Coronary artery (tissue), 2 donors: ENCODE measurements at regions not wholly inside any gene's neighbourhood (a gene's known extent, or its start where the extent isn't known, plus 50 kb on each side); places are given as distances from the start of the nearest gene placed in this dataset.

ENCODE experiments used
- DNase-seq: peaks from one replicate; pipeline ENCODE4 v3.0.0-alpha.2; 2017; ENCODE audit warnings: low spot score
- H3K27ac ChIP-seq, 2 donors: fragments of 200-600 bp; sonication (generic); one replicate each; pipeline ENCODE4 v1.5.1; 2016 to 2019
- H3K4me3 ChIP-seq: fragments of 200-600 bp; sonication (generic); 2 replicates; pipeline ENCODE4 v1.5.1; 2016; ENCODE audit warnings: mild to moderate bottlenecking, moderate library complexity
- TF ChIP-seq, protein P1 (sequence below): fragments of 200-600 bp; sonication (generic); IDR thresholded peaks from one replicate; pipeline ENCODE4 v1.5.1; 2019; ENCODE audit warnings: antibody characterized with exemption

DNA sequence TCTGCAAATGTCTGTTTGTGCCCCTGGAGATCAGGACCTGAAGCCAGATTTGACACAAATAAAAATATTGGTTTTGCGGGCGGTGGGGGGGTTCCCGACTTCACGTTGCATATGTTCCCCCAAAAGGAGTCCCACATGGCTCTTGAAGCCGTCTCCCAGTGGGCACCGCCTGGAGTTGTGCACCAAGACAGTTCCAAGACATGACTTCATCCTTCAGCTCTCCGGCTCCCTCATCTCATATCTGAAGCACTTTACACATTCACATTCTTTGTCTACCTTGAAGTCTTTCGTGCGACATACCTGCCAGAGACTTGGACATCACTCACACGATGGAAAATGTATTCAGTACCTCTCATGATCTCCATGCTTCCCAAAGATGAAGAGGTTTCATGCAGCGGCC is 362.8 kb upstream of the FOXK1 start:
- no peak for DNase-seq
- TF ChIP-seq, protein P1, sequence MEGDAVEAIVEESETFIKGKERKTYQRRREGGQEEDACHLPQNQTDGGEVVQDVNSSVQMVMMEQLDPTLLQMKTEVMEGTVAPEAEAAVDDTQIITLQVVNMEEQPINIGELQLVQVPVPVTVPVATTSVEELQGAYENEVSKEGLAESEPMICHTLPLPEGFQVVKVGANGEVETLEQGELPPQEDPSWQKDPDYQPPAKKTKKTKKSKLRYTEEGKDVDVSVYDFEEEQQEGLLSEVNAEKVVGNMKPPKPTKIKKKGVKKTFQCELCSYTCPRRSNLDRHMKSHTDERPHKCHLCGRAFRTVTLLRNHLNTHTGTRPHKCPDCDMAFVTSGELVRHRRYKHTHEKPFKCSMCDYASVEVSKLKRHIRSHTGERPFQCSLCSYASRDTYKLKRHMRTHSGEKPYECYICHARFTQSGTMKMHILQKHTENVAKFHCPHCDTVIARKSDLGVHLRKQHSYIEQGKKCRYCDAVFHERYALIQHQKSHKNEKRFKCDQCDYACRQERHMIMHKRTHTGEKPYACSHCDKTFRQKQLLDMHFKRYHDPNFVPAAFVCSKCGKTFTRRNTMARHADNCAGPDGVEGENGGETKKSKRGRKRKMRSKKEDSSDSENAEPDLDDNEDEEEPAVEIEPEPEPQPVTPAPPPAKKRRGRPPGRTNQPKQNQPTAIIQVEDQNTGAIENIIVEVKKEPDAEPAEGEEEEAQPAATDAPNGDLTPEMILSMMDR, result no peak
- Histone ChIP-seq H3K27ac (no peak overlapping the region), H3K4me3 (no peak overlapping the region)

DNA sequence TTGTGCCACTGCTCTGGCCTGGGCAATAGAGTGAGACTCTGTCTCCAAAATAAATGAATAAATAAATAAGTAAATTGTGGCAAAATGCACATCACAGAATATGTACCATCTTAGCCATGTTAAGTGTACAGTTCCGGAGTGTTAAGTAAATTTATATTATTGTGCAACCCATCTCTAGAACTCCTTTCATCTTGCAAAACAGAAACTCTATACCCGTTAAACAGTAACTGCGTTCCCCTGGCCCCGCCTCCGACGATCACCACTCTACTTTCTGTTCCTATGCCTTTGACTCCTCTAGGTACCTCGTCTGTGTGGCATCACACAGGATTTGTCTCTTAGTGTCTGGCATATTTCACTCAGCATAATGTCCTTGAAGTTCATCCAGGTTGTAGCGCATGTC is 356.4 kb upstream of the FOXK1 start:
- no peak overlapping the region for H3K27ac ChIP-seq

DNA sequence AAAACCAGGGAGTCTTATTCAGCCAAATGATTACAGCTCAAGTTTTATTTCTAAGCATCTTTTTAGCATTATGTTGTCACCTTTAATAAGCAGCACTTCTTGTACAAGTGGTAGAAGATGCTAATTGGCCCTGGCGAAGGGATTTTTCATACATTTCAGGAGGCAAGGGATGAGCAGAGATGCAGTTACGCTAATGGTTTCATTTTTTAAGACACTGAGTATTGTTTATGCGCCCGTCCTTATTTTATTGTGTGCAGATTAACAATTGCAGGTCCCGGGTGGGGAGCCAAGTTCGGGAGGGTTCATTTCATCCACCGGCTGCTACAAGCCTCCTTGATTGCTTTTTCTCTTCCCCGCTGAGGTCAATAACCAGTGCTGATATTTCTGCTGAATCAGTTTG is 350.4 kb upstream of the FOXK1 start:
- TF ChIP-seq, protein P1, result no peak
- no peak overlapping the region for H3K27ac ChIP-seq
- DNase-seq, result no peak
- H3K4me3 ChIP-seq, result no peak overlapping the region

More for the DNA sequence above, 356.4 kb upstream of the FOXK1 start:
- TF ChIP-seq, protein P1, result no peak
- no peak for DNase-seq
- H3K4me3 ChIP-seq, result no peak overlapping the region

DNA sequence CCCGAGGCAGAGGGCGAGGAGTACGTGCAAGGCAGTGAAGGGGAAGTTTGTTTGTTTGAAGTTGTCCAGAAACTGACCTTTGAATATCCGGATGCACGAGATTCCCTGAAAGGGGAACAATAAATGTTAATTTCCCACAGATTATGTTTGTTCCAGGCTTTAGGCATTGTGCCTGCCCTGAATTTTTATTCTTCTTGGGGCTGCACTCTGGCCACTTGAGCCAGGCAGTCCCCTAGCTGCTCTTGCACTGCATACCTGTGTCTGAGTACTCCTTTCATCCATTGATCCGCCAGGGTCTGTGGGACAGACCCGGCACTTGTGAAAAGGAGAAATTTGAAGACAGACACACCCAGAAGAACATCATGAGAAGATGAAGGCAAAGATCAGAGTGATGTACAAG is 343.5 kb upstream of the FOXK1 start:
- TF ChIP-seq, protein P1, result no peak
- no peak overlapping the region for H3K4me3 ChIP-seq
- no peak overlapping the region for H3K27ac ChIP-seq
- no peak for DNase-seq

DNA sequence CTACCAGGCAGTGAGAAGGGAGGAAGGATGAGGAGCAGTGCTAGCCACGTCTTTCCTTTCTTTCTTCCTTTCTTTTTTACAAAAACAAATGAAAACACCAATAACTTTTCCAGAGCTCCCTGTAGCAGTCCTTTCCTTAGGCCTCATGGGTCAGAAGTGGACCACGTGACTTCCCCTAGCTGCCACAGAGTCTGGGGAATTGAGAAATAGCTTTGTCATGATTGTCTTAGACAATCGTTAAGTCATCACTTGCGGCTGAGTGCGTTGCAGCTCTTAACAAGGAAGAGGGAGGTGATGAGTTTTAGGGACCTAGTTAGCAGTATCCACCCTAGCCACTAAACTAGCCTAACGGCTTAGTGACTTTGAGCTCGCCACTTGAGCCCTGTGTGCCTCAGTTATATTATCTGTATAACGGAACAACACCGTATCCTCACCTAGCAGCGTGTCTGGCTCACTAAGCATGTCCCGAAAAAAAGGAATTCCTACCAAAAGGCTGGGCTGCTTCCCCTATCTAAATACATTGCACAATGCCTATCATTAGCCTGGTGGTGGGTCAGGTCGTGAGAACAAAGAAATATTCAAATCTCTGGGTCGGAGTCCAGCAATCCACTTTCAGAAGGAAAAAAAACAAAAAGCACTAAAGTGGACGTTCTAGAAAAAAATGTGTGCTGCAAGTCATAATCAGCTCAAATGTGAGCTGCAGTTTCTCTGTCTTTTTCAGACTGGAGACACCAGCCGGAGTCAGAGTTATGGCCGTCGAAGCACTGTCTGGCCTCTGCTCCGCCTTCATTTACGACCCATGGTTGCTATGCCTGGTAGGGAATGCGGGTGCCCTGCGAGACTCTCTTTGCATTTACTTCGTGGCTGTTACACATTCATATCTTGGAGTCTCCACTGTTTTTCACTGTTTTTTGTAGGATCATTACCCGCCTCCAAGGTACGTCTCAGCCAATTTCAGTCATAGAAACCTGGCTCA is 338.5 kb upstream of the FOXK1 start:
- H3K4me3 ChIP-seq, result no peak overlapping the region
- DNase-seq, result no peak
- TF ChIP-seq, protein P1, result no peak
- no peak overlapping the region for H3K27ac ChIP-seq

DNA sequence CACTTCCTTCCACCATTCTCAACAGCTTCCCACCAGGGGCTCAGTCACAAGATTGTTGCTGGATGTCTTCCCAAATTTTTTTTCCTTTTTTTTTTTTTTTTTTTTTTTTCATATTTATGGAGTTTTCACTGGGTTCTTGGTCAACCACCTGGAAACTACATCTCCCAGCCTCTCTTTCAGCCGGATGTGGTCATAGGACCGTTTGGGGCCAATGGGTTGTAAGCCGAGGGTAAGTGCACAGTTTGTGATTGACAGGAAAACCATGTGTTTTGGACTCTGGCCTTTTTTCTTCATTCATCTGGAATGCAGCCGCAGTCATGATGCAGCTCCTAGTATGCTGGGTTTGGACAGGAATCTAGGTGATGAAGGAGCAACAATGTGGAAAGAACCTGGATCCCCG is 337.1 kb upstream of the FOXK1 start:
- DNase-seq, result no peak
- H3K4me3 ChIP-seq, result no peak overlapping the region
- no peak overlapping the region for H3K27ac ChIP-seq
- TF ChIP-seq, protein P1, result no peak

DNA sequence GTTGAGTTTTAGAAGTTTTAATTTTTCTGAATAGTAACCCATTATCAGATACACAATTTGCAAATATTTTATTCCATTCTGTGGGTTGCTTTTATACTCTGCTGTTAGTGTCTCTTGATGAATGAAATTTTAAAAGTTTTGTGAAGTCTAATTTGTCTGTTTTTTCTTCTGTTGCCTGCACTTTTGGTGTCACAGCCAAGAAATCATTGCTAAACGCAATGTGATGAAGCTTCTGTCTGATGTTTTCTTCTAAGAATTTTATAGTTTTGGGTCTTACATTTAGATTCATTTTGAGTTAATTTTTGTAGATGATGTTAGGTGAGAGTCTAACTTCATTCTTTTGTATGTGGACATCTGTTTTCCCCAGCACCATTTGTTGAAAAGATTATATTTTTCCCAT is 330.0 kb upstream of the FOXK1 start:
- no peak for DNase-seq
- TF ChIP-seq, protein P1, result no peak

More for the DNA sequence above, 330.0 kb upstream of the FOXK1 start:
- Histone ChIP-seq H3K4me3 (no peak overlapping the region), H3K27ac (no peak overlapping the region)
